HEK293 (cell line): ENCODE measurements at regions not wholly inside any gene's neighbourhood (a gene's known extent, or its start where the extent isn't known, plus 50 kb on each side); places are given as distances from the start of the nearest gene placed in this dataset.

ENCODE experiments used
- BCL11A ChIP-seq: fragments of 450-650 bp; formaldehyde crosslinking; IDR thresholded peaks from 2 replicates; pipeline ENCODE4 v1.5.1; 2016; ENCODE audit warnings: low read depth, missing biosample characterization, missing genetic modification characterization
- CTCF ChIP-seq: fragments of 450-650 bp; formaldehyde crosslinking; IDR thresholded peaks from 2 replicates; pipeline ENCODE4 v1.5.1; 2016; ENCODE audit warnings: missing biosample characterization, missing genetic modification characterization
- HOXA7 ChIP-seq: sonication (generic); formaldehyde crosslinking; IDR thresholded peaks from 2 replicates; pipeline ENCODE4 v1.8.1; 2022; ENCODE audit warnings: missing genetic modification reagents, borderline replicate concordance
- PBX3 ChIP-seq: sonication (generic); formaldehyde crosslinking; IDR thresholded peaks from 2 replicates; pipeline ENCODE4 v1.8.1; 2022; ENCODE audit warnings: mild to moderate bottlenecking, moderate library complexity, missing genetic modification reagents
- REST ChIP-seq: fragments of 450-650 bp; formaldehyde crosslinking; IDR thresholded peaks from 2 replicates; pipeline ENCODE4 v1.5.1; 2016; ENCODE audit warnings: missing biosample characterization, missing genetic modification characterization
- ZNF488 ChIP-seq: fragments of 450-650 bp; formaldehyde crosslinking; IDR thresholded peaks from 2 replicates; pipeline ENCODE4 v1.5.1; 2016; ENCODE audit warnings: missing biosample characterization, missing genetic modification characterization
- ZNF654 ChIP-seq: fragments of 450-650 bp; formaldehyde crosslinking; IDR thresholded peaks from 2 replicates; pipeline ENCODE4 v1.5.1; 2016; ENCODE audit warnings: low read depth, missing biosample characterization, missing genetic modification characterization
- ZNF670 ChIP-seq: fragments of 450-650 bp; formaldehyde crosslinking; IDR thresholded peaks from 2 replicates; pipeline ENCODE4 v1.5.1; 2016; ENCODE audit warnings: missing biosample characterization, missing genetic modification characterization, low read depth

GRCh38 chr5:32909207-32909606 lies 198.1 kb downstream of the NPR3 start:
- TF ChIP-seq HOXA7 (CRISPR knock-in tag) (no peak), BCL11A (tag by site-specific recombination) (no peak), CTCF (no peak), PBX3 (CRISPR knock-in tag) (no peak), ZNF654 (tag by site-specific recombination) (no peak), ZNF670 (tag by site-specific recombination) (no peak), REST (no peak), ZNF488 (no peak)
